HCT116 (cell line): ENCODE measurements at regions not wholly inside any gene's neighbourhood (a gene's known extent, or its start where the extent isn't known, plus 50 kb on each side); places are given as distances from the start of the nearest gene placed in this dataset.

Experiments used
- ATAC-seq: fragments of 200-7000 bp; cut with Tn5 transposase; 2 replicates; pipeline ENCODE4 v1.9.1; 2020; ENCODE audit warnings: mild to moderate bottlenecking, moderate library complexity
- BruUV-seq: library from RNA; stranded (reverse); fragments of 400-500 nt; replicated peaks from 2 replicates; lab custom pipeline; 2021; lab: Mats Ljungman, UMichigan
- CTCF ChIA-PET: fragments of 300-600 bp; sonication (Branson Sonifier 250); formaldehyde crosslinking; loops from one replicate; lab custom pipeline; 2021; ENCODE audit warnings: antibody characterized with exemption; lab: Charles Lee
- POLR2A ChIA-PET: fragments of 300-600, 350-600 bp; sonication (Branson Sonifier 250); formaldehyde crosslinking; loops from one replicate; lab custom pipeline; 2021; ENCODE audit warnings: antibody characterized with exemption; lab: Charles Lee
- RAD21 ChIA-PET, 2 experiments: fragments of 300-600 bp; sonication (Branson Sonifier 250); formaldehyde crosslinking; loops; one replicate each; lab custom pipeline; 2023; ENCODE audit warnings: low total read pairs in 2 of 2; ENCODE audit not compliant: uncharacterized antibody in 2 of 2, unreplicated experiment in 2 of 2, low non-redundant PET in 1 of 2; lab: Charles Lee
- DNase-seq: peaks from one replicate; pipeline ENCODE4 v3.0.0-alpha.2; 2010; ENCODE audit warnings: low read depth, low spot score
- H2AFZ ChIP-seq: fragments of 200-600 bp; shearing (Covaris generic), sonication (generic); 2 replicates; pipeline ENCODE4 v1.6.1; 2017; ENCODE audit warnings: low read depth, mixed run types, mixed read lengths, antibody characterized with exemption, low read length; ENCODE audit not compliant: poor library complexity, severe bottlenecking
- H3K27ac ChIP-seq: 2 replicates; pipeline ENCODE4 v1.5.1; 2012; ENCODE audit warnings: low read depth, low read length
- H3K27me3 ChIP-seq: fragments of 200-600 bp; sonication (generic); 2 replicates; pipeline ENCODE4 v1.6.1; 2016; ENCODE audit warnings: mixed run types, low read length, mixed read lengths; ENCODE audit not compliant: insufficient read depth
- H3K36me3 ChIP-seq, 2 experiments: fragments of 200-500 bp in 1 of 2; fragments of 200-600 bp in 1 of 2; sonication (Bioruptor generic) in 1 of 2; sonication (generic) in 1 of 2; 2 replicates each; pipeline versions ENCODE4 v1.5.1 to v1.6.1; 2014 to 2016; ENCODE audit warnings: low read length in 2 of 2, inconsistent platforms in 1 of 2, mixed read lengths in 1 of 2, mixed run types in 1 of 2; ENCODE audit not compliant: insufficient read depth in 2 of 2, control insufficient read depth in 1 of 2
- H3K4me1 ChIP-seq, 2 experiments: fragments of 200-600 bp in 1 of 2; sonication (generic) in 1 of 2; 2 replicates each; pipeline versions ENCODE4 v1.5.1 to v1.6.1; 2012 to 2017; ENCODE audit warnings: low read length in 2 of 2, inconsistent platforms in 1 of 2, mild to moderate bottlenecking in 1 of 2, mixed read lengths in 1 of 2, mixed run types in 1 of 2, moderate library complexity in 1 of 2; ENCODE audit not compliant: insufficient read depth in 2 of 2, control insufficient read depth in 1 of 2
- H3K4me2 ChIP-seq: fragments of 200-600 bp; sonication (generic); 2 replicates; pipeline ENCODE4 v1.6.1; 2017; ENCODE audit warnings: mixed run types, low read length, mixed read lengths
- H3K4me3 ChIP-seq, 2 experiments: fragments of 200-600 bp in 1 of 2; sonication (generic) in 1 of 2; replicated peaks in 1 of 2; 2 replicates each; pipeline ENCODE4 v1.5.1; 2011 to 2016; ENCODE audit warnings: low read length in 2 of 2, control low read depth in 1 of 2, low read depth in 1 of 2, mild to moderate bottlenecking in 1 of 2, mixed read lengths in 1 of 2, mixed run types in 1 of 2
- H3K79me2 ChIP-seq: fragments of 200-600 bp; sonication (generic); 2 replicates; pipeline ENCODE4 v1.6.1; 2017; ENCODE audit warnings: mild to moderate bottlenecking, mixed run types, low read length, moderate library complexity, mixed read lengths; ENCODE audit not compliant: insufficient read depth
- H3K9ac ChIP-seq: fragments of 200-600 bp; sonication (generic); 2 replicates; pipeline ENCODE4 v1.6.1; 2016; ENCODE audit warnings: low read length, mixed read lengths
- H3K9me2 ChIP-seq: fragments of 200-600 bp; sonication (generic), shearing (Covaris generic); 2 replicates; pipeline ENCODE4 v1.6.1; 2017; ENCODE audit warnings: mixed run types, mild to moderate bottlenecking, moderate library complexity; ENCODE audit not compliant: insufficient read depth
- H3K9me3 ChIP-seq, 2 experiments: fragments of 200-500 bp in 1 of 2; fragments of 200-600 bp in 1 of 2; sonication (Bioruptor generic) in 1 of 2; sonication (generic) in 1 of 2; 2 replicates each; pipeline ENCODE4 v1.6.1; 2014 to 2017; ENCODE audit warnings: low read length in 2 of 2, mixed read lengths in 2 of 2, inconsistent platforms in 1 of 2, low read depth in 1 of 2, mild to moderate bottlenecking in 1 of 2, mixed run types in 1 of 2, moderate library complexity in 1 of 2; ENCODE audit not compliant: control insufficient read depth in 1 of 2, insufficient read depth in 1 of 2
- H4K20me1 ChIP-seq: fragments of 200-600 bp; sonication (generic), shearing (Covaris generic); 2 replicates; pipeline ENCODE4 v1.6.1; 2017; ENCODE audit warnings: mixed run types, mild to moderate bottlenecking, moderate library complexity; ENCODE audit not compliant: insufficient read depth
- ATF3 ChIP-seq: IDR thresholded peaks from 2 replicates; pipeline ENCODE4 v1.6.1; 2012
- CBX3 ChIP-seq: IDR thresholded peaks from 2 replicates; pipeline ENCODE4 v1.6.1; 2012; ENCODE audit warnings: low read depth
- CEBPB ChIP-seq: IDR thresholded peaks from 2 replicates; pipeline ENCODE4 v1.6.1; 2012; ENCODE audit warnings: low read depth
- EGR1 ChIP-seq: IDR thresholded peaks from 2 replicates; pipeline ENCODE4 v1.6.1; 2012; ENCODE audit warnings: low read depth
- EZH2 ChIP-seq: fragments of 200-600 bp; sonication (generic); IDR thresholded peaks from 2 replicates; pipeline ENCODE4 v1.6.1; 2017; ENCODE audit warnings: antibody characterized with exemption, mixed run types
- EZH2phosphoT487 ChIP-seq: fragments of 200-600 bp; IDR thresholded peaks from 2 replicates; pipeline ENCODE4 v1.6.1; 2018; ENCODE audit warnings: antibody characterized with exemption, borderline replicate concordance
- FOSL1 ChIP-seq: IDR thresholded peaks from 2 replicates; pipeline ENCODE4 v1.6.1; 2012; ENCODE audit warnings: low read depth
- JUND ChIP-seq: IDR thresholded peaks from 2 replicates; pipeline ENCODE4 v1.6.1; 2012
- MAX ChIP-seq: IDR thresholded peaks from 2 replicates; pipeline ENCODE4 v1.6.1; 2012
- POLR2A ChIP-seq: IDR thresholded peaks from 2 replicates; pipeline ENCODE4 v1.7.0; 2011; ENCODE audit warnings: borderline replicate concordance; ENCODE audit not compliant: insufficient read depth, insufficient read length; ENCODE audit errors: extremely low read depth
- POLR2AphosphoS5 ChIP-seq: IDR thresholded peaks from 2 replicates; pipeline ENCODE4 v1.6.1; 2011; ENCODE audit warnings: mild to moderate bottlenecking, low read depth, low read length, moderate library complexity
- RAD21 ChIP-seq: IDR thresholded peaks from 2 replicates; pipeline ENCODE4 v1.6.1; 2012; ENCODE audit warnings: low read depth, mild to moderate bottlenecking
- REST ChIP-seq: IDR thresholded peaks from 2 replicates; pipeline ENCODE4 v1.6.1; 2012; ENCODE audit warnings: low read depth
- SRF ChIP-seq: IDR thresholded peaks from 2 replicates; pipeline ENCODE4 v1.6.1; 2012; ENCODE audit warnings: low read depth
- TCF7L2 ChIP-seq: IDR thresholded peaks from 2 replicates; pipeline ENCODE4 v1.7.0; 2011; ENCODE audit warnings: borderline replicate concordance, inconsistent platforms; ENCODE audit not compliant: insufficient read depth, insufficient read length; ENCODE audit errors: extremely low read depth
- YY1 ChIP-seq: IDR thresholded peaks from 2 replicates; pipeline ENCODE4 v1.6.1; 2011; ENCODE audit warnings: low read length, low read depth, moderate library complexity, mild to moderate bottlenecking; ENCODE audit not compliant: insufficient replicate concordance; ENCODE audit errors: extremely low read depth
- ZBTB33 ChIP-seq: IDR thresholded peaks from 2 replicates; pipeline ENCODE4 v1.6.1; 2011; ENCODE audit warnings: mild to moderate bottlenecking, low read length, moderate library complexity; ENCODE audit not compliant: insufficient replicate concordance; ENCODE audit errors: extremely low read depth
- ZFX ChIP-seq: fragments of 450-650 bp; IDR thresholded peaks from 2 replicates; pipeline ENCODE4 v1.6.1; 2017
- ZNF274 ChIP-seq: fragments of 200-500 bp; sonication (Bioruptor generic); IDR thresholded peaks from 2 replicates; pipeline ENCODE4 v1.6.1; 2014; ENCODE audit warnings: mild to moderate bottlenecking, low read depth, low read length, inconsistent platforms
- intact Hi-C: fragments of 100-400 bp; cut with micrococcal nuclease; formaldehyde crosslinking; loops from 2 replicates; pipeline ENCODE4 v1.10.0; 2022

- no peak for TF ChIP-seq RAD21
- TF ChIP-seq CBX3 = no peak
- TF ChIP-seq ATF3 = no peak
These were observed 60.5 kb upstream of the IGF1 start (continued) for GRCh38 chr12:102540815-102541385.

GRCh38 chr12:102539651-102540553 lies 59.5 kb upstream of the IGF1 start:
- no peak overlapping the region for H3K9ac ChIP-seq
- H3K4me1 ChIP-seq = peaks cover 0 to 8% of the 10 kb centered on the region in 2 experiments; a peak in 1 of 4 replicates
- H3K9me3 ChIP-seq = no peaks in the 10 kb centered on the region
- ATAC-seq = no peak
- no peaks in the 10 kb centered on the region for H4K20me1 ChIP-seq
- H3K27me3 ChIP-seq = peaks cover 2% of the 10 kb centered on the region; the same call in 1 of the 2 replicates
- no peaks in the 10 kb centered on the region for H3K79me2 ChIP-seq
- ChIA-PET RAD21 (no interaction called here), POLR2A (no interaction called here), CTCF (no interaction called here)
- no peak overlapping the region for H2AFZ ChIP-seq
- peak overlapping the region; percentile 13 for H3K4me2 ChIP-seq
- DNase-seq = no peak
- H3K27ac ChIP-seq = no peak overlapping the region
- H3K4me3 ChIP-seq = no peak overlapping the region
- intact Hi-C loops = no loop called here
- TF ChIP-seq JUND (no peak), EGR1 (no peak), TCF7L2 (no peak), ZBTB33 (no peak), EZH2 (no peak), SRF (no peak), ATF3 (no peak), MAX (no peak), EZH2phosphoT487 (no peak), ZFX (no peak), CEBPB (no peak), POLR2AphosphoS5 (no peak), ZNF274 (no peak), FOSL1 (no peak), REST (no peak), YY1 (no peak), POLR2A (no peak)
- no peaks in the 10 kb centered on the region for H3K9me2 ChIP-seq
- no peaks in the 10 kb centered on the region for H3K36me3 ChIP-seq
- BruUV-seq = no TSS peak
